Osteoblast (primary cell): ENCODE measurements at regions not wholly inside any gene's neighbourhood (a gene's known extent, or its start where the extent isn't known, plus 50 kb on each side); places are given as distances from the start of the nearest gene placed in this dataset.

Experiments
- DNase-seq: peaks from one replicate; pipeline ENCODE4 v3.0.0; 2011; ENCODE audit warnings: low spot score, mixed read lengths; ENCODE audit not compliant: insufficient read length; ENCODE audit errors: missing footprints
- H2AFZ ChIP-seq: 2 replicates; pipeline ENCODE4 v1.6.0; 2011; ENCODE audit warnings: mild to moderate bottlenecking, low read length
- H3K27ac ChIP-seq: 2 replicates; pipeline ENCODE4 v1.5.1; 2011; ENCODE audit warnings: mild to moderate bottlenecking, low read depth, low read length, moderate library complexity
- H3K27me3 ChIP-seq: 2 replicates; pipeline ENCODE4 v1.6.0; 2012; ENCODE audit warnings: mild to moderate bottlenecking, control low read depth, inconsistent platforms, low read length, moderate library complexity; ENCODE audit not compliant: insufficient read depth
- H3K36me3 ChIP-seq: 2 replicates; pipeline ENCODE4 v1.5.1; 2011; ENCODE audit warnings: mild to moderate bottlenecking, low read length, control low read depth, moderate library complexity; ENCODE audit not compliant: insufficient read depth
- H3K4me1 ChIP-seq: 2 replicates; pipeline ENCODE4 v1.5.1; 2011; ENCODE audit warnings: mild to moderate bottlenecking, low read length, control low read depth, moderate library complexity; ENCODE audit not compliant: insufficient read depth
- H3K4me2 ChIP-seq: 2 replicates; pipeline ENCODE4 v1.6.0; 2011; ENCODE audit warnings: mild to moderate bottlenecking, low read length; ENCODE audit not compliant: insufficient read depth
- H3K4me3 ChIP-seq: fragments of 200-600 bp; sonication (generic); 3 replicates; pipeline ENCODE4 v1.5.1; 2012; ENCODE audit warnings: mild to moderate bottlenecking, low read length, inconsistent platforms; ENCODE audit not compliant: insufficient read depth
- H3K79me2 ChIP-seq: 2 replicates; pipeline ENCODE4 v1.6.0; 2012; ENCODE audit warnings: mild to moderate bottlenecking, low read length, control low read depth, inconsistent platforms; ENCODE audit not compliant: insufficient read depth
- H3K9me3 ChIP-seq: 2 replicates; pipeline ENCODE4 v1.5.1; 2011; ENCODE audit warnings: low read depth, low read length, control low read depth
- H4K20me1 ChIP-seq: 2 replicates; pipeline ENCODE4 v1.6.0; 2012; ENCODE audit warnings: mild to moderate bottlenecking, low read length, control low read depth; ENCODE audit not compliant: insufficient read depth
- TF ChIP-seq, protein P1 (sequence below): IDR thresholded peaks from 2 replicates; pipeline ENCODE4 v1.5.1; 2011; ENCODE audit warnings: mild to moderate bottlenecking, low read depth, low read length, moderate library complexity; ENCODE audit errors: extremely low read depth

DNA sequence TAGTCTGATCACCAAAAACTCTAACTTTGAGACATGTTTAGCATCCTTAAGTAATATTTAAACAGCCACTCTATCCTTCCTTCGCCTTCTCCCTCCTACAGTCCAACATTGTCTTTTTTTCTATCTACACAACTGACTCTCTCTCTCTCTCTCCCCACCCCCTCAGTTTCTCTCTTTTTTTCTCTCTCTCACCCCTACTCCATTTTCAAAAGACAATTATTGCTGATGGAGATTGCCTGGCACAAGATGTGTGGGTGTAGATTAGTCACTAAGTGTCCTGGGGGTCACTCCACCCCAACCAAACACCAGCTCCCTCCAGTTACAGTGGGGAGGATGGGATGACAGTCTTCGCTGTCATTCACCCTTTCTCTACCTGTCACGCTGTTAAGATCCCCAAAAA is 94.5 kb upstream of the NFIA start:
- Histone ChIP-seq H3K27ac (no peak overlapping the region), H2AFZ (no peak overlapping the region), H3K4me3 (no peak overlapping the region), H3K27me3 (no peaks in the 10 kb centered on the region), H4K20me1 (no peaks in the 10 kb centered on the region), H3K9me3 (no peaks in the 10 kb centered on the region), H3K79me2 (no peaks in the 10 kb centered on the region), H3K4me1 (peaks cover 26% of the 10 kb centered on the region), H3K4me2 (no peak overlapping the region), H3K36me3 (no peaks in the 10 kb centered on the region)
- DNase-seq, result no peak
- TF ChIP-seq, protein P1, sequence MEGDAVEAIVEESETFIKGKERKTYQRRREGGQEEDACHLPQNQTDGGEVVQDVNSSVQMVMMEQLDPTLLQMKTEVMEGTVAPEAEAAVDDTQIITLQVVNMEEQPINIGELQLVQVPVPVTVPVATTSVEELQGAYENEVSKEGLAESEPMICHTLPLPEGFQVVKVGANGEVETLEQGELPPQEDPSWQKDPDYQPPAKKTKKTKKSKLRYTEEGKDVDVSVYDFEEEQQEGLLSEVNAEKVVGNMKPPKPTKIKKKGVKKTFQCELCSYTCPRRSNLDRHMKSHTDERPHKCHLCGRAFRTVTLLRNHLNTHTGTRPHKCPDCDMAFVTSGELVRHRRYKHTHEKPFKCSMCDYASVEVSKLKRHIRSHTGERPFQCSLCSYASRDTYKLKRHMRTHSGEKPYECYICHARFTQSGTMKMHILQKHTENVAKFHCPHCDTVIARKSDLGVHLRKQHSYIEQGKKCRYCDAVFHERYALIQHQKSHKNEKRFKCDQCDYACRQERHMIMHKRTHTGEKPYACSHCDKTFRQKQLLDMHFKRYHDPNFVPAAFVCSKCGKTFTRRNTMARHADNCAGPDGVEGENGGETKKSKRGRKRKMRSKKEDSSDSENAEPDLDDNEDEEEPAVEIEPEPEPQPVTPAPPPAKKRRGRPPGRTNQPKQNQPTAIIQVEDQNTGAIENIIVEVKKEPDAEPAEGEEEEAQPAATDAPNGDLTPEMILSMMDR, result no peak

DNA sequence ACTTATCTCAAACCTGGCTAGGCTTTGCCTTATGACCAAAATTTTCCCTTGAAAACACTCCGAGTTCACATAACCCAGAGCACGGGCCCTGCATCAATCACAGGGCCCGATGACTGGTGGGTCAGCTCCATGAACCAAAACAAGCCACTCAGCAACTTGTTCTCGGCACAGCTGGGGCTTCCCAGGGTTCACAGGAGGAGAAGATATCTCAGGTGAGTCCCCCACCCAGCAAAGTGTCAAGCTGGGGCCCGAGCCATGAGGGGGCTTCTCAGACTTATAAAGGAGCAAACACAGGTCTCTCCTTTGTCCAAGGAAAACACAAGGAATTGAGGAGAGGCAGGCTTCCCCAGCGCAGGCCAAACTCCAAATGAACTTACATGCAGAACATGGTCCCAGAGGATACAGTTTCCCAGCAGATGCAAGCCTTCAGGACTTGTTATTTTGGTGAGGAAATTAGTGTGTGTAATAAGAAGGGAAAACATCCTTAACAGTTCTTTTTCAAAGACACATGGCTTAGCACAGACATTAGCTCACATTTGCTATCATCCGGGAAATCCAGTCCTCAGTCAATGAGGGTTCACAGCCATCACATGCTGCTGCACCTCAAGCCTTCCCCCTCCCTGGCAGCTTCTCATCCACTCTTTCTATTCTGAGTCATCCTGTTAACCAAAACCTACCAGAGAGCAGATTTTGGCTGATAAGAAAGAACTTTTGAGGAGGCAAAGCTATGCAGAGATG is 98.1 kb upstream of the NFIA start:
- Histone ChIP-seq H3K79me2 (no peaks in the 10 kb centered on the region), H3K9me3 (no peaks in the 10 kb centered on the region), H3K27ac (no peak overlapping the region), H3K27me3 (no peaks in the 10 kb centered on the region), H3K4me1 (peaks cover 7% of the 10 kb centered on the region), H4K20me1 (no peaks in the 10 kb centered on the region), H3K4me2 (no peak overlapping the region), H3K4me3 (no peak overlapping the region), H2AFZ (peak overlapping the region; percentile 0), H3K36me3 (no peaks in the 10 kb centered on the region)
- peak; percentile 68 for DNase-seq
- TF ChIP-seq, protein P1, result no peak

DNA sequence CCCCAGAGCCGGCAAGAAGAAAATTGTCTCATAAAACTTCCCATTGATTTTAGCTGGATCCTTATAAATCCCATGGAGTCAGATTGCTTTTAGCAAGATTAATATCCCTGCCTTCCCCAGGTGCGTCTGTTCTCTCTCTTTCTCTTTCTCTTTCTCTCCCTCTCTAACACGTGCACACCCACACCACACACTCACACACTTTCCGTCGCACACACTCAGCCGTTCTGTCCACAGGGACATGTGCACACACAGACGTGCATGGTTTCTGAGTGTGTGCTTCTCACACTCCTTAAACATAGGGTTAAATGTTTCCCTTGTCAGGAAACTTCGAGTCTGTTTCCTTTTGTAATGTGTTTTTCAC is 98.7 kb upstream of the NFIA start:
- Histone ChIP-seq H3K27ac (no peak overlapping the region), H3K9me3 (no peaks in the 10 kb centered on the region), H3K27me3 (no peaks in the 10 kb centered on the region), H2AFZ (no peak overlapping the region), H3K36me3 (no peaks in the 10 kb centered on the region), H3K4me3 (no peak overlapping the region), H3K4me2 (no peak overlapping the region), H3K79me2 (no peaks in the 10 kb centered on the region), H3K4me1 (peaks cover 7% of the 10 kb centered on the region), H4K20me1 (no peaks in the 10 kb centered on the region)
- TF ChIP-seq, protein P1, result no peak
- no peak for DNase-seq

DNA sequence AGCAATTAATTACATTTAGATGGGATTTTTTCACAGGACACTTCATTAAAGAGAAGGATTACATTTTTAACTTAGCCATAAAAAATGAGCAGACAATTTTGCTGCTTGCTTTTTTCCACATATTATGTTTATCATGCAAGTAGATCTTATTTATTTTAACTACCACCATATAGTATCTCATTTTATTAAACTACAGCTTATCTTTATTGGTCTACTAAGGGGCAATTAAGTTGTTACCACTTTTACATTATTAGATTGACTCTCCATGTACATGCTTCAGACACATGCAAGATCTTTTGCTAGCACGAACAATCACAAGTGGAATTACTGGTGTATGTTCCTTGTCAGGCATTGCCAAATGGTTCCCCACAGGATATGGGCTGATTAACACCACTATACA is 99.8 kb upstream of the NFIA start:
- no peak for DNase-seq
- Histone ChIP-seq H3K4me2 (no peak overlapping the region), H3K9me3 (no peaks in the 10 kb centered on the region), H3K4me1 (no peaks in the 10 kb centered on the region), H3K4me3 (no peak overlapping the region), H2AFZ (no peak overlapping the region), H3K79me2 (no peaks in the 10 kb centered on the region), H3K27me3 (no peaks in the 10 kb centered on the region), H3K36me3 (no peaks in the 10 kb centered on the region), H4K20me1 (no peaks in the 10 kb centered on the region), H3K27ac (no peak overlapping the region)
- TF ChIP-seq, protein P1, result no peak
